Uterus (tissue), 2 donors: ENCODE measurements at regions not wholly inside any gene's neighbourhood (a gene's known extent, or its start where the extent isn't known, plus 50 kb on each side); places are given as distances from the start of the nearest gene placed in this dataset.

Experiments used
- CTCF ChIP-seq, 4 experiments: fragments of 200-600 bp in 2 of 4; fragments of 450-650 bp in 2 of 4; sonication (generic) in 2 of 4; IDR thresholded peaks; one replicate each; pipeline ENCODE4 v1.5.1; 2016 to 2019; ENCODE audit warnings: antibody characterized with exemption in 4 of 4, mild to moderate bottlenecking in 2 of 4, moderate library complexity in 1 of 4
- POLR2A ChIP-seq, 2 donors: fragments of 450-650 bp; IDR thresholded peaks; one replicate each; pipeline ENCODE4 v1.6.1; 2016; ENCODE audit warnings: antibody characterized with exemption in 2 of 2, mild to moderate bottlenecking in 1 of 2, moderate library complexity in 1 of 2

GRCh38 chr6:67016921-67017460 is 1310.0 kb upstream of the EYS start:
- TF ChIP-seq CTCF (IDR thresholded peaks at IDR 0.05) (no peak), POLR2A (IDR thresholded peaks at IDR 0.05) (no peak)
